Erythroblast (primary cell): ENCODE measurements at regions not wholly inside any gene's neighbourhood (a gene's known extent, or its start where the extent isn't known, plus 50 kb on each side); places are given as distances from the start of the nearest gene placed in this dataset.
"Not testable (repeated sequence)": the region's sequence is repeated elsewhere in the genome, so short reads cannot be mapped to it uniquely, and the experiment has no call there.

Experiments
- DNase-seq, 2 experiments: peaks; one replicate each; lab custom pipeline; 2025; lab: John Stamatoyannopoulos, UW
- GATA1 ChIP-seq: IDR thresholded peaks from 2 replicates; pipeline ENCODE4 v1.6.1; 2011; ENCODE audit warnings: low read depth, mild to moderate bottlenecking, control low read depth, low read length, moderate library complexity
- POLR2A ChIP-seq: IDR thresholded peaks from 2 replicates; pipeline ENCODE4 v1.6.1; 2011; ENCODE audit warnings: mild to moderate bottlenecking, low read length

DNA sequence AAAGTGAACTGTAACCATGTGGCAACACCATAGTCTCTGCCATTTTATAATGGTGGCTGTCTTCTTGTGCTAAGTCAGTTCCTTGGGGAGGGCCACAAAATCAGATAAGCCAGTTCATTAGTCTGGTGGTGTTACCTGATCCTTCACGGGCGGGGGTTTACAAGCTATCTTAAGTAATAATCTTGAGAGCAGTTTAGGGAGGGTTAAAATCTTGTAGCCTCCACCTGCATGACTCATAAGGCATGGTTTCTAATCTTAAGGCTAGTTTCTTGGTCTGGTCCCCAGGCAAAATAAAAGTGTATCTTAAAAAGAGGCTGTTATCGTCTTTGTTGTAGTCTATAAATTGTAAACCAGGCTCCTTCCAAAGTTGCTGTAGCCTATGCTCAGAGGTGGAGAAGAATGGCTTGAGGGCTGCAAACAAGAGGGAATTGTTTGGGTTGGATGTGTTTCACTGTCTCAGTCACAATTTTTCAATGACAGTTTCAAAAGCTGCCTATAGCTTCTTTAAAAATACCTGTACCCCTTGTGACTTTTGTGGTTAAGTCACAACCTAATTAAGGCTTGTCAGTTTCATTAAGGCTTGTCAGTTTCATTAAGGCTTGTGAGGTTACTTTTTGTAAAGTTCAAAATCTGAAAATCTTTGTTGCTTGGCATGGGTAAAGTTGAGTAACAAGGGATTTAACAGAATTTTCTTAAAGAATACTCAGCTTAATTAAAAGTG, 135.7 kb downstream of the RPS4Y2 start:
- TF ChIP-seq POLR2A (no peak), GATA1 (no peak)
- no peak for DNase-seq

DNA sequence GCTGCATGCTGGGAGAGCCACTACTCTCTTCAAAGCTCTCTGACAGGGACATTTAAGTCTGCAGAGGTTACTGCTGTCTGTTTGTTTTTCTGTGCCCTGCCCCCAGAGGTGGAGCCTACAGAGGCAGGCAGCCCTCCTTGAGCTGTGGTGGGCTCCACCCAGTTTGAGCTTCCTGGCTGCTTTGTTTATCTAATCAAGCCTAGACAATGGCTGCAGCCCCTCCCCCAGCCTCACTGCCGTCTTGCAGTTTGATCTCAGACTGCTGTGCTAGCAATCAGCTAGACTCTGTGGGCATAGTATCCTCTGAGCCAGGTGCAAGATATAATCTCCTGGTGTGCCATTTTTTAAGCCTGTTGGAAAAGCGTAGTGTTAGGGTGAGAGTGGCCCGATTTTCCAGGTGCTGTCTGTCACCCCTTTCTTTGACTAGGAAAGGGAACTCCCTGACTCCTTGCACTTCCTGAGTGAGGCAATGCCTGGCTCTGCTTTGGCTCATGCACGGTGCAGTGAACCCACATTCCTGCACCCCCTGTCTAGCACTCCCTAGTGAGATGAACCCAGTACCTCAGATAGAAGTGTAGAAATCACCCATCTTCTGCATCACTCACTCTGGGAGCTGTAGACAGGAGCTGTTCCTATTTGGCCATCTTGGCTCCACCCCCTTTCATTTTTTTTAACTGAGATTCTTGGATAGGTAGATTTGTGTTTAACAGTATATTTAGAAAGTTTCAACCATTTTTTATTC, 169.6 kb downstream of the RPS4Y2 start:
- peak; percentile 46 to 82 for DNase-seq

- TF ChIP-seq GATA1 = no peak
- no peak for TF ChIP-seq POLR2A
- DNase-seq = no peak
These were observed 173.9 kb downstream of the RPS4Y2 start for GRCh38 chrY:20929691-20930342.

DNA sequence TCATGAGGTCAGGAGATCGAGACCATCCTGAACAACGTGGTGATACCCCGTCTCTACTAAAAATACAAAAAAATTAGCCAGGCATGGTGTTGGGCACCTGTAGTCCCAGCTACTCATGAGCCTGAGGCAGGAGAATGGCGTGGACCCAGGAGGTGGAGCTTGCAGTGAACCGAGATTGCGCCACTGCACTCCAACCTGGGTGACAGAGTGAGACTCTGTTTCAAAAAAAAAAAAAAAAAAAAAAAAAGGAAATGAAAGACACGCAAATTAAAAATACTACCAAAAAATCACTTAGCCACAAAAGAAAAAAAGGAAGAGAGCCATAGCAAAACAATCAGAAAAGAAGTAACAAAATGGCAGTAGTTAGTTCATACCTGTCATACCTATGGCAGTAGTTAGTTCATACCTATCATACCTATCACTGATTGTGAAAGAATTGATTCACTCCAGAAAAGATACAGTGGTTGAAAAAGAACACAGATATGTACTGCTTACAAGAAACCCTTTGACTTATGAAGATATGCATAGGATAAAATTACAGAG, 180.9 kb downstream of the RPS4Y2 start:
- DNase-seq = not testable (repeated sequence)

DNA sequence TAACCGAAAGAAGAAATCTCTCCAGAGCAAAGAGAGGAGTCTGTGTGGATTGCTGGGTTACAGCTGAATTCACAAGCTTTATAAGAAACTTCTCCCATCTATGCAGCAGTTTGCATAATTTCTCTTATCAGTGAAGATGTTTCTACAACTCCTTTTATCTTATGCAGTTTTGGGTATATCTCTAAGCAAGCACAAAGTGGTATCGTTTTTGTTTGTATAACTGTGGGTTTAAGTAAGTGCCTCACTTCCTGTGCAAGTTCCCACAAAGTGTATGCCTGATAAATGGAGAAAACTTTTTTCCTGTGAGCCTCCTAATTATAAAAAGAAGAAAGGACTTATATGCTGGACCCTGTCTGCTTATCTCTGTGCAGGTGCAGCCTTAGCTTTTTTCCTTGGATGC, 205.6 kb downstream of the RPS4Y2 start:
- TF ChIP-seq POLR2A = no peak
- no peak for TF ChIP-seq GATA1
- DNase-seq = peak in 1 of 2 experiments; percentile 1

DNA sequence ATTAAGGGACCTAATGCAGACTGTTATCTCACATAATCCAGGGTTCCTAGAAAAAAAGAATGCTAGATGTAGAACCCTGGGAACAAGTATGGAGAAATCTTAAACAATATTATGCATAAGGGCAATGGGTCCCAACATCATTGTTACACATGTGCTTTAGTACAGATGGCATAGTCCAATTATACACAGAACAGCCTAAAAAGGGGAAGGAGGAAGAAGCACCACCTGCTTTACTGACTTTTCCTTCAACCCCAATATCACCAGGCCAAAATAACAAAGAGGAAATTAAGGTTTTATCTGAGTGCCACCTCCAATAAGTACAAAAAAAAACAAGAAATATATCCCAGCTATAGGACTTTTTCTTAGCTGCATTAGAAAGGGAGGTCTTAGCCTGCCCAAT, 211.9 kb downstream of the RPS4Y2 start:
- TF ChIP-seq POLR2A = no peak
- no peak for TF ChIP-seq GATA1

DNA sequence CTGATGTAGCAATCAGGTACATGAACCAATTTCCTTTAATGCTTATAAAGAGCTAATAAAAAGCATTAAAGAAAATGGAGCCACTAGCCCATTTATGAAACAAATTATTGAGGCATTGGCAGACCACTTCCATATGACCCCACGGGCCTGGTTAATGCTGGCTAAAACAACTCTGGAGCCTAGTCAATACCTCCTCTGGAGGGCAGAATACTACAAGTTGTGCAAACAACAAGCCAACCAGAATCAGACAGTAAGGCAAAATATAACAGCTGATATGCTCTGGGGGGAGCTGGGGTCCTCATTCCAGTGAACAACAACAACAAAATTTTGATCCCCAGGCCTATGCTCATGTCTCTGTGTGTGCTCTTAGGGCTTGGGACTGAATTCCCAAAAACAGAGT, 212.3 kb downstream of the RPS4Y2 start:
- no peak for TF ChIP-seq GATA1
- TF ChIP-seq POLR2A = no peak
- DNase-seq = peak; percentile 4 to 5

More for the DNA sequence above, 211.9 kb downstream of the RPS4Y2 start:
- no peak for DNase-seq

GRCh38 chrY:20971371-20971770, 215.5 kb downstream of the RPS4Y2 start:
- DNase-seq = no peak
- TF ChIP-seq POLR2A (no peak), GATA1 (no peak)

- DNase-seq = no peak
- TF ChIP-seq GATA1 (no peak), POLR2A (no peak)
These were observed 230.1 kb downstream of the RPS4Y2 start for GRCh38 chrY:20986037-20986436.

GRCh38 chrY:20990123-20990522, 234.2 kb downstream of the RPS4Y2 start:
- DNase-seq = no peak
- TF ChIP-seq POLR2A (no peak), GATA1 (no peak)

- TF ChIP-seq POLR2A = no peak
- DNase-seq = no peak
These were observed 235.1 kb downstream of the RPS4Y2 start for GRCh38 chrY:20990869-20991548.

- no peak for TF ChIP-seq GATA1
- no peak for TF ChIP-seq POLR2A
- no peak for DNase-seq
These were observed 241.4 kb downstream of the RPS4Y2 start for GRCh38 chrY:20997355-20997754.

DNA sequence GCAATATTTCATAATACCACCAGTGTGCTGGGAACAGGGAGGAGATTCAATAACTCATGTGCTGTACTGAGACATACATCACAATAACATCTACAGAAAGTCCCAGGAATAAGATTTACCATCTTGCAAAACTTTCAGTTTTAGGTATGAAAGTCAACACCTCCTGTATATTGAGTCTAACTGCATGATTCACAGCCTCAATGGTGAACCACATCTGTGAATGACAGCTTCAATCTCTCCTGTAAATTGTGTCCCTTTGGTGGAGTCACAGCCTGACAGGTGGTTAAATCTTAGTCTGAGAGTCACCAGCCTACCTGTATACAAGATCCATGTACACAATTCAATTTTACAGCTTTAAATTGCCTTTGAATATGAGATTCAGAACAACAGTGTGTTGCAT, 242.1 kb downstream of the RPS4Y2 start:
- DNase-seq = no peak
- TF ChIP-seq GATA1 = no peak
- TF ChIP-seq POLR2A = no peak

DNA sequence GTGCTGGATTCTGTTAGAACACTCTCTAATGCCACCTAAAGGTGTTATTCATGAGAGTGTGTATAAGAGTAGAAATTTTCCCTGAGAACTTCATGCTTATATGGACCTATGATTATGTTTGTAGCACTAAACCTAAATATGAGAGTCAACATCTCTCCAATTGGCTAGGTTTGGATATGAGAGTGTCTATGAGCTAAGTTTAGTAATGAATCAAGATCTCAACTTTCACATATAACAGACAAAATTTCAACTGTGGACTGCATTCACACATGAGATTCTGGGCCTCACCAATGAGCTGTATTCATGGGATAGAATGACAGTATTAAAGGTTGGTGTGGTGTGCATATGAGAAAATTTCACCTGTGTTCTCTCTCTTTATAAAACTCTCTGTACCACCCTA, 242.6 kb downstream of the RPS4Y2 start:
- TF ChIP-seq GATA1 (no peak), POLR2A (no peak)
- no peak for DNase-seq
